T-helper 1 cell treated with Interleukin-12 subunit alpha and Interleukin-12 subunit beta and Interleukin-4 antibody, amounts not matched to agents 30 ng/mL and 1 ng/mL, for 36 hours (primary cell): ENCODE measurements at regions not wholly inside any gene's neighbourhood (a gene's known extent, or its start where the extent isn't known, plus 50 kb on each side); places are given as distances from the start of the nearest gene placed in this dataset.

Experiments used
- intact Hi-C: fragments of 100-400 bp; cut with micrococcal nuclease; formaldehyde crosslinking; loops from one replicate; pipeline ENCODE4 v1.15.1; 2024

DNA sequence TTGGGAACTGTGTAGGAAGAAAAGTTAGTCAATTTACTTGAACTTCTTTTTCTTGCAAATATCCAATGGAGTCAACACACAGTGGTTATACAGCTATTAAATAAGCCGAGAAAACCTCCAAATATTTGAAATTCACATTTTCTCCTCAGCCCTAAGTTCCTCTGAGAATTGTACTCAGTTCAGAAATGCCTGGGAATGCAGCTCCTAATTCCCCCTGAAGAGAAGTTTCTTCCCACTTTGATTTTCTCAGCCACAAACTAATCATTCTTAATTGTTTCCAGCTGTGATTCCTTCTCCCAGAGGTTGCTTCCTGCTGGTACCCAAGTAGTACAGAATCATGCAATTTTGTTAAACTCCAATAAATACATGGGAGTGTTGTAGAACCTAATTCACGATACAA, 246.1 kb upstream of the MIR17HG start:
- intact Hi-C loops = loop anchor here (1.0 kb wide), 1 partner anchor 49 kb away; no protein-coding TSS in a partner anchor

- intact Hi-C loops = no loop called here
Measured at GRCh38 chr13:91105270-91105669, 242.2 kb upstream of the MIR17HG start.

GRCh38 chr13:91106565-91106964, 240.9 kb upstream of the MIR17HG start:
- intact Hi-C loops = no loop called here

GRCh38 chr13:91108315-91108714, 239.2 kb upstream of the MIR17HG start:
- intact Hi-C loops = no loop called here

DNA sequence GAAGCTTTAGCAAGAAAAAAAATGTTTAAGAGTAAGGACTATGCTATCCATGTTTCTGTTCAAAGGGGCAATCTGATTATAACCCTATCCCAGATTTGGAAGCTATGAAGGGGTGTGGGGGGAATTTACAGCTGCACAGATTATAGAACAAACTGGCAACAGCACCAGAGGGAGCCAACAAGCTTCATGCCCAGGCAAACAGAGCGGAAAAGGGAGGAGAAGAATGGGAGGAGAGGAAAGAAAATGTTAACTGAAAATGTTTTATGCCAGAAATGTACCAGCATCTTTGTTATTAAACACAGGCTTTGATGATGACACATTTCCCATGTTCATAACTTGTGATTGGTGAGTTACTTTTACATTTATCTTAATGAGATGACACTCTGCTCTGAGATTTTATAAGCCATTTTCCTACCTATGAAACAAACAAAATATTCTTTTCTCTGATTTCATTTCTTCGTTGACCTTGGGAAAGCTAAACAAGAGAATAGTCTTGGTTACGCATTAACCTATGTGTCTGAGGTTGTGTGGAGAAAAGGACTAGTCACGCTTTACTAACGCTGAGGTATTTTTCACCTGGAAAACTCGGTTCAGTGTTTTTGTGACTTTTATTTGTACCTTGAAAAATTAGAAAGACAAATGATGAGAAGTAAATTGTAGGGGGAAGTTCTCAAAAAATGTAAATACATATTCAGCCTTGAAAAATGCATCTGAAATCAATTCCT, 235.8 kb upstream of the MIR17HG start:
- intact Hi-C loops = no loop called here

DNA sequence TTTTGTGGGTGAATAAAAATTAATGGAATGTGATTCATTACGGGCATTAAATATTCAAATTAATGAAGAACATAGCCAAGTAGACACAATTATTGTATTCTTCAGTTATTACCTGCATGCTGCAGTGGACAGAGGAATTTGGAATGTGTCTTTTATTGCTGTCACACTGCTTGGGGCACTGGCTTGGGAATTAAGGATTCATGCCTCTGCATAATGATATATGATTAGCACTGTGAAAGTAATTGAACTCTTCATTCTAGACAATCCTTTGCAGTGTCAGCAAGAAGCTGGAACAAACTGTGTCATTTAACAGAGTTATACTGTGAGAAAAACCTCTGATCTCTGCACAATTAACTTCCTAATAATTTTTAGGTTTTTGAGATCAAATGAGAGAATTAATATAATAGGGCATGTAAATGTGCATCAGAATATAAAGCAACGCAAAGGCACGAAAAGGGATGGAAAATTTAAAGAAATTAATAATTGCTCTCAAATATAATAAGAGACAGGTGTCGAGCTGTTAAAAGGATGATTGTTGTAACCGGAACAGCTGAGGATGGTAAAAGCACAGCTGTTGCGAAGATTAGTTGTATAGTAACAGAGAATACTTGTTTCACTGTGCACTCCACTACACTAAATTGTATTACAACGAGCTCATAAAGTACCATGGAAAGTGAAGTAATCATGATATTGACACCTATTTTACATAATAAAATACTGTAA, 235.1 kb upstream of the MIR17HG start:
- intact Hi-C loops = no loop called here

DNA sequence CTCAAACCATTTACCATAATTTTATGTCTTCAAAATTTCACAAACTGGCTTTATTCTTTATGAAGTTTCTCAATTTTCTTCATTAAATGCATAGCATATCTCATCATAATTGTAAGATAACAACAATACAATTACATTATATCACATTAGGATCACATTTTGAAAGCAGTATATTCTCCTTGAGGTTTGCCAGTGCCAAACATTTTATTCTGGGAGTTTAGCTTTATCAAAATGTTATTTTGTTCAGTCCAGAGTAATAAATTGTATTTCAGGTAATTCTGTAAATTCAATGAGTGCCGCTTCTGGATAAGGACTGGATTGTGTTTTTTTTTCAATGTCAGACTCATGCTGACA, 234.6 kb upstream of the MIR17HG start:
- intact Hi-C loops = no loop called here

- intact Hi-C loops = no loop called here
Measured at GRCh38 chr13:91115776-91116175, 231.7 kb upstream of the MIR17HG start.

DNA sequence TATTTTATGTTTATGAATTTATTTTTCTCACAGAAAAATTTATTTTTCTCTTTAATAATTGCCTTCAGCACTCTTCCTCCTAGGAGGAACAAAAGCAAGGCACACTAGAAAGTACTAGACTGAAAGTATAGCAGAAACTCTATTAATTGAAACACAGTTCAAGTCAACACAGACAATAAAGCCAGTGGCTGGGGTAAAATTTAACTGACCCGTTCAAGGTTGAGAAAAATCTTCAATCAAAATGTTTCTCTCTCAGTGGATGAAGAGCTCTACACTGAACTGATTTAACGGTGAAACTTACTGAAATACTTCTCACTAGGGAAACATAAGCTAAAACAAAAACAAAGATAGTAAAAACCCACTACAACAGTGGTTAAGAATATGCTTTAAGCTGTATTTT, 230.1 kb upstream of the MIR17HG start:
- intact Hi-C loops = no loop called here

DNA sequence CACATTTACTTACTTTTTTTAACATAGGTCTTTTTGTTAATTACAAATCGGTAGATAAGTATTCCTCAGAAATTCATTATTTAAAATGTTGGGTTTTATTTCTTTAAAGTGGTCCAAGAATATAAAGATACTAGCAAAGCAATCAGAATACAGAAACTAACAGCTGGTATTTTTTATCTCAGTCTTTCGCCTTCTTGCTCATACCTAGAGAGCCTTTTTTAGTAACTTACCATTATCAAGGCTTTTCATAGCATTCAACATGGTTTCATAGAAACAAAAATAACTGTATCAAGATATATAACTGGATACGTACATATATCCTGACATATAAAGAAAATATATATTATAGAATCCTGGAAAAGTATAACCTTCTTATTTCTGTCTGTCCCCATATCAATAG, 227.8 kb upstream of the MIR17HG start:
- intact Hi-C loops = loop anchor here (2.0 kb wide), 1 partner anchor 25 kb away; no protein-coding TSS in a partner anchor

GRCh38 chr13:91122766-91123165, 224.7 kb upstream of the MIR17HG start:
- intact Hi-C loops = no loop called here

DNA sequence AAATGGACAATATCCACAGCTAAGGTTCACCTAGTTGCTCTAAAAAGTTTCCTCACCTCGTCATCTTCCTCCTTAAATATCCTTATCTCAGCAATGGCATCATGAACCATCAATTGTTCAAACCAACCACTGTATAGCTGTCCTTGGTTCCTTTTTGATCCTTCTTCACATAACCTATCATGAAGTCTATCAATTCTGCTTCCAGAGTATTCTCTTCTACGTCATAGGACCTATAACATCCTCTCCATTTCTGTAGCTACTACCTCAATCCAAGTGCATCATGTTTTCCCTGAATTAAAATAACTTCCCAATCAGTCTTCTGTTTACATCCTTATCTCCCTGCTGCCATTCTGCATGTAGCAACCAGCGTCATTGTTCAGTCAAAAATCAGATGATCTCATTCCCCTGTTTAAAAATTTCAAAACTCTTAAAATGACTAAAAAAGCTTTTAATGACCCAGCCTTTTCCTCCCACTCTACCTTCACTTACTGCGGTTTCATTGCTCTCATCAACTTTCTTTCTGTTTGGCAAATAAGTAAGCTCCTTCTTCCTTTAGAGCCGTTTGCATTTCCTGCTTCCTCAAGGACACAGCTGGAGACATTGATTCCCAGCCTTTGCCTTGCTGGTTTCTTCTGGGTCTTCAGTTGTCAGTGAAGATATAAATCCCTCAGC, 223.9 kb upstream of the MIR17HG start:
- intact Hi-C loops = no loop called here

GRCh38 chr13:91126806-91127205, 220.7 kb upstream of the MIR17HG start:
- intact Hi-C loops = no loop called here

GRCh38 chr13:91127995-91128394, 219.5 kb upstream of the MIR17HG start:
- intact Hi-C loops = no loop called here

GRCh38 chr13:91132381-91132780, 215.1 kb upstream of the MIR17HG start:
- intact Hi-C loops = loop anchor here (10.0 kb wide), 1 partner anchor 182 kb away; no protein-coding TSS in a partner anchor

GRCh38 chr13:91132786-91133185, 214.7 kb upstream of the MIR17HG start:
- intact Hi-C loops = loop anchor here (10.0 kb wide), 1 partner anchor 182 kb away; no protein-coding TSS in a partner anchor

GRCh38 chr13:91133941-91134802, 213.3 kb upstream of the MIR17HG start:
- intact Hi-C loops = loop anchor here (1.0 to 10.0 kb wide), 5 partner anchors 113 to 588 kb away; no protein-coding TSS in a partner anchor

DNA sequence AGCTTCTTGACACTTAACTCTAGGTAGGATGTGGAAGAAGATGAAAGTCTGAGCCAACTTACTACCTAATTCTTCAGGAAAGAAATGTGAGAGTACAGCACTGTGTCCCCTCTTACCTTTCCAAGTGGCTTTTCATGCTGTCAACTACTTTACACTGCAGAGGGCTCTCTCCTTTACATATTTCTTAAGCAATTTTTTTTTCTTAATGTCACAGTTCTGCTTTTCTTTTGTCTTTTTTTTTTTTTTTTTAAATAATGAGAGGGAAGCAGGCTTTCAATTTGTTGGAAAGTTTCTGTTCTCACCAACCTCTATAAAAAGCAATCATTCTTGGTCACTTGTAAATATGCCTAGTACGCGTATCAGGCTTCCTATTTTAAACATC, 212.7 kb upstream of the MIR17HG start:
- intact Hi-C loops = loop anchor here (1.0 to 10.0 kb wide), 5 partner anchors 113 to 588 kb away; no protein-coding TSS in a partner anchor

GRCh38 chr13:91135376-91135775, 212.1 kb upstream of the MIR17HG start:
- intact Hi-C loops = loop anchor here (10.0 kb wide), 1 partner anchor 179 kb away; no protein-coding TSS in a partner anchor

DNA sequence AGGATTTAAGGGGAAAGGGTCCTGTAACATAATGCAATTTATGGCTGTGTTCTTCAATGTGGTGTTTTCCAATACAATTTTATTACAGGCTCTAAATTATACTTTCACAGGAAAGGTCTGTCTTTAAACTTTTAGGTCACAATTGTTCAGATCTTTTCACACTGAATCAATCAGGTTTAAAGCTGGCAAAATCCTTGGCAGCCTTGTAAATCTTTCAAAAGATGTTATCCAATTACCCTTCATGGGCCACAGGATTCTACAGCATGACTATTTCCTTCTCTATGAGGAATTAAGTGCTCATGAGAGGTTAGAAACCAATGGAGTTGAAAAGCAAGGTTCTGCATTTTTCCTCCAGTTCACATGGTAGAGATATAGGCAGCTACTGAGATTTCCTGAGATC, 211.5 kb upstream of the MIR17HG start:
- intact Hi-C loops = loop anchor here (10.0 kb wide), 1 partner anchor 179 kb away; no protein-coding TSS in a partner anchor

GRCh38 chr13:91136806-91137205, 210.7 kb upstream of the MIR17HG start:
- intact Hi-C loops = loop anchor here (10.0 kb wide), 1 partner anchor 178 kb away; no protein-coding TSS in a partner anchor
